Mucosa of rectum (tissue), 2 donors: ENCODE measurements at regions not wholly inside any gene's neighbourhood (a gene's known extent, or its start where the extent isn't known, plus 50 kb on each side); places are given as distances from the start of the nearest gene placed in this dataset.

Source experiments
- H3K27ac ChIP-seq, 2 donors: one replicate each; pipeline ENCODE4 v1.7.0; 2013; ENCODE audit warnings: inconsistent platforms in 2 of 2, low read depth in 2 of 2, low read length in 2 of 2
- H3K27me3 ChIP-seq, 2 donors: one replicate each; pipeline ENCODE4 v1.7.0; 2013; ENCODE audit warnings: low read length in 2 of 2; ENCODE audit not compliant: control insufficient read depth in 2 of 2, insufficient read depth in 2 of 2
- H3K36me3 ChIP-seq, 2 donors: one replicate each; pipeline ENCODE4 v1.7.0; 2013; ENCODE audit warnings: low read length in 2 of 2; ENCODE audit not compliant: control insufficient read depth in 2 of 2, insufficient read depth in 2 of 2
- H3K4me1 ChIP-seq, 2 donors: one replicate each; pipeline ENCODE4 v1.7.0; 2013; ENCODE audit warnings: low read length in 2 of 2, mild to moderate bottlenecking in 1 of 2; ENCODE audit not compliant: control insufficient read depth in 2 of 2, insufficient read depth in 2 of 2
- H3K4me3 ChIP-seq, 2 donors: one replicate each; pipeline ENCODE4 v1.7.0; 2013; ENCODE audit warnings: low read length in 2 of 2
- H3K9ac ChIP-seq, 2 donors: one replicate each; pipeline ENCODE4 v1.7.0; 2013; ENCODE audit warnings: low read length in 2 of 2, low read depth in 1 of 2, mild to moderate bottlenecking in 1 of 2
- H3K9me3 ChIP-seq, 2 donors: one replicate each; pipeline ENCODE4 v1.7.0; 2013; ENCODE audit warnings: low read length in 2 of 2; ENCODE audit not compliant: control insufficient read depth in 2 of 2
- donor health status: healthy.
- donor health status: Normal muscosa, but diverticular disease.

DNA sequence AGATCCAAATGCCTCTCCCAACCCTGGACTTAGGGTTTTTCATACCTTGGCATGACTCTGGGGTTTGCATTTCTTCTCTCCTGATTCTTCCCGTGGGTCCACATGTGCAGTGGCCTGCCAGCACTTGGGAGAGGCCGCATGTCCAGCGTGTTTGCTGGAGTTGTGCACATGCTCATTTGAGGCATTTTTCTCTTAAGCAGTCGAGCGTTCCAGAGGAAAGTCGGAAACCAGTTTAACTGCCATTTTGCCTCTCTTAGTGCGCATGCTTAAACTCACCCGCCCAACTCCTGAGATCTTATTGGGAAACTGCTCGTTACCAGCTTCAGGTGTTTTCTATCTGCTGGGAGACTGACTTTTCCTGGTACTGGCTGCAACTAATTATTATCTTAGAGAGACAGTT is 888.4 kb upstream of the PHF14 start:
- no peak overlapping the region for H3K27ac ChIP-seq

DNA sequence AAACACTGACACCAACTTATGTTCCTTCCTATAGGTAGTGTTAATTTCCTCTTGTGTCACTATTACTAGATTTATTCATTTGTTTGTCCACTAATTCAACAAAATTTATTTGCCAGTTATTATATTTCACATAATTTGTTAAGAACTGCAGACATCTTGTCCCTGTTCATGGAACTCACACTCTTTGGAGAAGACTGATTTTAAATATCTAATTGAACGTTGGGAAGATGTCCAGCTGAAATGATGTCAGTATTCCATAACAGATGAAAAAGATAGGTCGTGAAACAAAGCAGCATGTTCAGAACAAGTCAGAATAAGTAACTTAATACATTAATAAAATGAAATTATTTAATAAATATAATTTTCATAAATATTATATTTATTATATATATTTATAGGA is 873.1 kb upstream of the PHF14 start:
- H3K27ac ChIP-seq: no peak overlapping the region
- no peak overlapping the region for H3K4me3 ChIP-seq
- H3K36me3 ChIP-seq: no peaks in the 10 kb centered on the region
- H3K9ac ChIP-seq: no peak overlapping the region
- H3K4me1 ChIP-seq: no peaks in the 10 kb centered on the region
- H3K9me3 ChIP-seq: no peaks in the 10 kb centered on the region
- H3K27me3 ChIP-seq: no peaks in the 10 kb centered on the region

More for the DNA sequence above, 888.4 kb upstream of the PHF14 start:
- Histone ChIP-seq H3K9ac (no peak overlapping the region), H3K27me3 (no peaks in the 10 kb centered on the region), H3K36me3 (no peaks in the 10 kb centered on the region), H3K9me3 (no peaks in the 10 kb centered on the region), H3K4me3 (no peak overlapping the region), H3K4me1 (no peaks in the 10 kb centered on the region)

DNA sequence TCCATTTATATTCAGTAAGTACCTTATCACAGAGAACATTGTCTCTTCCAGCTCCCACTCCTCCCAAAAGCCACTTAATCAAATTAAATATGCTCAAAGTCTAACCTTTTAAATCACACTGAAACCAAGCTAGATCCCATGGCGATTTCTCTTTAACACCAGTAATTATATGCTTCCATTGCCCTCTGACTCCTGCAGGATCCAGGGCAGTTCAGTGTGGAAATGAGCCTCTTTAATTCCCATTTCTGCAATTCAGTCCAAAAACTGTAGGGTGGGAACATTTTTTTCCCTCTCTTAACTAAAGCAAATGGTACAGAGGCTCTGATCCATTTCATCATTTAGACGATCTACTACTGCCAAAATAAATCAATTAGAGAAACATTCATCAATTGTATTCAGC is 872.3 kb upstream of the PHF14 start:
- H3K36me3 ChIP-seq: no peaks in the 10 kb centered on the region
- H3K27me3 ChIP-seq: no peaks in the 10 kb centered on the region
- no peak overlapping the region for H3K9ac ChIP-seq
- H3K4me3 ChIP-seq: no peak overlapping the region
- H3K9me3 ChIP-seq: no peaks in the 10 kb centered on the region
- H3K4me1 ChIP-seq: no peaks in the 10 kb centered on the region
- H3K27ac ChIP-seq: no peak overlapping the region

DNA sequence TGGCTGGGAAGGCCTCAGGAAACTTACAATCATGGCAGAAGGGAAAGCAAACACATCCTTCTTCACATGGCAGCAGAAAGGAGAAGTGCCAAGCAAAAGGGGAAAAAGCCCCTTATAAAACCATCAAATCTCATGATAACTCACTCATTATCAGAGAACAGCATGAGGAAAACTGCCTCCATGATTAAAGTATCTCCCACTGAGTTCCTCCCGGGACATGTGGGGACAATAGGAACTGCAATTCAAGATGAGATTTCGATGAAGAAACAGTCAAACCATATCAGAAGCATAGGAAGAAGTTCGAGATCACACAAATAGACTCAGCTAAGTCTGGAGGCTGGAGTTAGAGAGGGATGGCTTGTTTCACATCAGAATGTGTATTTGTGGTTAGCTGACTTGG is 869.4 kb upstream of the PHF14 start:
- Histone ChIP-seq H3K9ac (no peak overlapping the region), H3K36me3 (no peaks in the 10 kb centered on the region), H3K9me3 (no peaks in the 10 kb centered on the region), H3K27ac (no peak overlapping the region), H3K4me1 (no peaks in the 10 kb centered on the region), H3K27me3 (no peaks in the 10 kb centered on the region), H3K4me3 (no peak overlapping the region)

DNA sequence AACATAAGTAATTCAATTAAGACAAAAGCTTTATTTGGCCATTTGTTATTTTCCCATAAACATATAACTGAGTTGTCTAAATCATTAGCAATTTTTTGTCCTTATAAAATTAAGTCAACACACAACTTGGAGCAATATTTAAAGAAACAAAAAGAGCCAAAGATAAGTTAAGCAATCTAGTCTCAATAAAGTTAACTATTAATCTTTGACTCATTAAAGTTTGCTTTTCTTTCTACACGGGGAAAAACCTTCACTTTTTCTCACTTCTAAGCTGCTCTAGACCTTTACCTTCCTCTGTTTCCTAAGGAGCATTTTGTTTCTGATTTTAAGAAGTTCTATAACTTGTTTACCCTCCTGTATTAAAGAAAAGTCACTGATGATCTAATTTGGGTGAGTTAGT is 867.1 kb upstream of the PHF14 start:
- Histone ChIP-seq H3K9ac (no peak overlapping the region), H3K4me3 (no peak overlapping the region), H3K27me3 (no peaks in the 10 kb centered on the region), H3K4me1 (no peaks in the 10 kb centered on the region), H3K27ac (no peak overlapping the region), H3K36me3 (no peaks in the 10 kb centered on the region), H3K9me3 (no peaks in the 10 kb centered on the region)

DNA sequence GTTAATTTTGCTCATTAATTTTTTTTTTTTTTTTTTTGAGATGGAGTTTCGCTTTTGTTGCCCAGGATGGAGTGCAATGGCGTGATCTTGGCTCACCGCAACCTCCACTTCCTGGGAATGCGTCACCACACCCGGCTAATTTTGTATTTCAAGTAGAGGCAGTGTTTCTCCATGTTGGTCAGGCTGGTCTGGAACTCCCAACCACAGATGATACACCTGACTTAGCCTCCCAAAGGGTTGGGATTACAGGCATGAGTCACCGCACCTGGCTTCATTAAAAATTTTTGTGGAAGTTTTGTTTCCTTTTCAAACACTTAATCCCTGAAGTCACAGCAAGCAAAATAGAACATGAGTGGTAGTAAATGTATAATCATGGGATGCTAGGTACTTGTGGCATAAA is 857.2 kb upstream of the PHF14 start:
- Histone ChIP-seq H3K36me3 (no peaks in the 10 kb centered on the region), H3K4me1 (no peaks in the 10 kb centered on the region), H3K9me3 (peaks cover 2% of the 10 kb centered on the region in 2 donors), H3K4me3 (no peak overlapping the region), H3K9ac (no peak overlapping the region), H3K27me3 (no peaks in the 10 kb centered on the region), H3K27ac (no peak overlapping the region)

DNA sequence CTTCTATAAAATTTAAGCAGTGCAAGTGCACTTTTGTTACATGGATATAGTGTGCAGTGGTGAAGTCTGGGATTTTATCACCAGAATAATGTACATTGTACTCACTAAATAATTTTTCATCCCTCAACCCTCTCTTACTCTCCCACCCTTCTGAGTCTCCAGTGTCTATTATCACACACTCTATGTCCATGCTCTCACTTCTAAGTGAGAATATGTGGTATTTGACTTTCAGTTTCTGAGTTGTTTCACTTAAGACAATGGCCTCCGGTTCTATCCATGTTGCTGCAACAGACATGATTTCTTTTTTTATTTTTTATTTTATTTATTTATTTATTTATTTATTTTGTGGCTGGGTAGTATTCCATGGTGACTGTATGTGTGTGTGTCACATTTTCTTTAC is 855.9 kb upstream of the PHF14 start:
- H3K9ac ChIP-seq: no peak overlapping the region
- H3K36me3 ChIP-seq: no peaks in the 10 kb centered on the region
- H3K27ac ChIP-seq: no peak overlapping the region
- peaks cover 2% of the 10 kb centered on the region in 2 donors for H3K9me3 ChIP-seq
- H3K4me3 ChIP-seq: no peak overlapping the region
- no peaks in the 10 kb centered on the region for H3K4me1 ChIP-seq
- H3K27me3 ChIP-seq: no peaks in the 10 kb centered on the region

DNA sequence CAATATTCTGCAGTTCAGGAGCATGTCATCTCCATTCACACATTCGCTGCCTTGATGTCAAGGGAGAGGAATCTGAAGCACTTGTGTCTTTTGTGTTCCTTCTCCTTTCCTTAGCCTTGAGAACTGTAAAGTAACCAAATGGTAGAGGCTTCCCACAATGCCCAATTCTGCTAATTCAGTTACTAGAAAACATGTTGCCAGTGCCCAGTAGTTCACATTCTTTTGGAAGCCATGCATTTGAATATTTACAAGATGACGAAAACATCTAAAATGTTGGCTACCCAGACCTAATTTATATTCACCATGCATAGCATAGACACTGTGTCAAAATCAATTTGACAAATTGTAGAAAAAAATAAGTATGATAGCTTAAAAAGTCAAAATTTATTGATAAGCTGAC is 852.7 kb upstream of the PHF14 start:
- Histone ChIP-seq H3K27ac (no peak overlapping the region), H3K27me3 (no peaks in the 10 kb centered on the region), H3K9ac (no peak overlapping the region), H3K9me3 (no peaks in the 10 kb centered on the region), H3K4me1 (no peaks in the 10 kb centered on the region), H3K4me3 (no peak overlapping the region), H3K36me3 (no peaks in the 10 kb centered on the region)

DNA sequence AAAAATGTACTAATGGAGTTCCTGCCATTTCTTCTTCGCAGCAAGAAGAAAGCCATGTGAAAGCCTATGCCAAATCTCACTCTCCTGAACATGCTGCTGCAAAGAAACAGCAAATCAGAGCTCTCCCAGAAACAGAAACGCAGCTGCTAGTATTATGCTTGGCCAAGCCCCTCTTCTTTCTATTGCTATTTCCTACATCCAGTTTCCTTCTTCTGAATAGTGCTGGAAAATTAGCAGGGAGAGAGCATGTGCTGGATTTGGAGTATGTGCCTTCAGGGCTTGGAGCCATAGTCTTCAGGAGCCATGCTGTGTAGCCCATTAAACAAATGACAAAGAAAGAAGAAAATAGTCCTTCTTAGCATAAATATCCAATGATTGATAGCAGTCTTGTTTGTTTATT is 852.0 kb upstream of the PHF14 start:
- Histone ChIP-seq H3K4me1 (no peaks in the 10 kb centered on the region), H3K27ac (no peak overlapping the region), H3K27me3 (no peaks in the 10 kb centered on the region), H3K4me3 (no peak overlapping the region), H3K9me3 (no peaks in the 10 kb centered on the region), H3K9ac (no peak overlapping the region), H3K36me3 (no peaks in the 10 kb centered on the region)

DNA sequence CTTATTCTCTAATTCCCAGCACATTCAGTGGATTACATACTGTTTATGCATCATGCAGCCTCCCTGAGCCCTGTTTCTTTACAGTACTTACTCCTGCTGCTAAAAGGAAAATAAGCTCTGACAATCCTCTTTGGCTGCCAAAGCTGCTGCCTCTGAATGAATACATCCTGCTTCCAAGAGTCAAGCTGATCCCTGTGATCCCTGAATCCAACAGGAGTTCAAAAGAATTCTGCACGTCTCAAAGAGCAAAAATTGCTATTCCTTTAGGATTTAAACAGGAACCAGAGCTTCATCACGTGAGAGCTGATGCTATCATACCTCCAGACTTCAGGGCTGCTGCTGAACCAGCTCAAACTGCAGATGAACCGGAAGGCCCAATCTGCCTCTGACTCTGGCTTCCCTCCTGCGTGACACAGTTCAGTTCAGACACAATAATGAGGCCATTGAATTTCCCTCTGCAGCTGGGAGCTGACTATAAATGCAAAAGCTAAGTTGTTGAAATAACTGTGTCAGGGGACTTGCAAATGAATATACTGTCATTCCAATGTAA is 851.0 kb upstream of the PHF14 start:
- H3K9ac ChIP-seq: no peak overlapping the region
- no peak overlapping the region for H3K27ac ChIP-seq
- no peak overlapping the region for H3K4me3 ChIP-seq

DNA sequence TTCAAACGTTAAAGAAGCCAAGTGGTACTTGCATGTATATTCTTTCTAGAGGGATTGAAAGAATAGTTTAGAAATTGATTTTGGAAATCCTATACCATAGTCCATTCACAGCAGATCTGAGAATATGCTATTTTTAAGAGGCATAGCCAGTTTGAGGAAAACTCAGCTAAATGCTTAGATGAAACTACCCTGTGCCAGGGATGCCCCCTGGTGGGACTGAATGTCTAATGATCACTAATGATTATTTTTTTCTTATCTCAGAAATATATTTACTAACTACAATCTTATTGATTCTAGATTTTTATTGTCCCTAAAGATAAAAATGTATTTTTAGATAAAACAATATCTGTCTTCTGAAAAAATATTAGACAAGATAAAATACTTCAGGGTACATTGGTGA is 844.9 kb upstream of the PHF14 start:
- no peak overlapping the region for H3K4me3 ChIP-seq

More for the DNA sequence above, 851.0 kb upstream of the PHF14 start:
- H3K36me3 ChIP-seq: no peaks in the 10 kb centered on the region
- H3K9me3 ChIP-seq: no peaks in the 10 kb centered on the region
- H3K4me1 ChIP-seq: no peaks in the 10 kb centered on the region
- H3K27me3 ChIP-seq: no peaks in the 10 kb centered on the region

More for the DNA sequence above, 844.9 kb upstream of the PHF14 start:
- Histone ChIP-seq H3K36me3 (no peaks in the 10 kb centered on the region), H3K9ac (no peak overlapping the region), H3K4me1 (no peaks in the 10 kb centered on the region), H3K27ac (no peak overlapping the region), H3K9me3 (no peaks in the 10 kb centered on the region), H3K27me3 (no peaks in the 10 kb centered on the region)
